HL-60 (cell line): ENCODE measurements at regions not wholly inside any gene's neighbourhood (a gene's known extent, or its start where the extent isn't known, plus 50 kb on each side); places are given as distances from the start of the nearest gene placed in this dataset.

ENCODE experiments used
- CTCF ChIP-seq: IDR thresholded peaks from one replicate; pipeline ENCODE4 v1.5.1; 2011; ENCODE audit warnings: low read length, control low read depth, inconsistent platforms; ENCODE audit not compliant: insufficient read depth
- GABPA ChIP-seq: IDR thresholded peaks from 2 replicates; pipeline ENCODE4 v1.6.1; 2012; ENCODE audit warnings: low read depth
- POLR2AphosphoS5 ChIP-seq: IDR thresholded peaks from 2 replicates; pipeline ENCODE4 v1.6.1; 2012; ENCODE audit warnings: low read depth
- REST ChIP-seq: IDR thresholded peaks from 2 replicates; pipeline ENCODE4 v1.6.1; 2012; ENCODE audit warnings: low read depth; ENCODE audit not compliant: insufficient replicate concordance
- SPI1 ChIP-seq: IDR thresholded peaks from 2 replicates; pipeline ENCODE4 v1.6.1; 2012; ENCODE audit warnings: low read depth, mild to moderate bottlenecking, borderline replicate concordance

GRCh38 chr10:43939939-43940820 lies 291.5 kb upstream of the ZNF32 start:
- no peak for TF ChIP-seq CTCF
- TF ChIP-seq POLR2AphosphoS5: no peak
- no peak for TF ChIP-seq REST
- TF ChIP-seq SPI1: no peak
- TF ChIP-seq GABPA: no peak
